Heart left ventricle (tissue), 16 donors: ENCODE measurements at regions not wholly inside any gene's neighbourhood (a gene's known extent, or its start where the extent isn't known, plus 50 kb on each side); places are given as distances from the start of the nearest gene placed in this dataset.
"Not testable (repeated sequence)": the region's sequence is repeated elsewhere in the genome, so short reads cannot be mapped to it uniquely, and the experiment has no call there.

Source experiments
- ATAC-seq, 4 donors: fragments of 200-7000 bp; cut with Tn5 transposase; one replicate each; pipeline ENCODE4 v1.9.1; 2020 to 2022; ENCODE audit warnings: moderate library complexity in 4 of 4, mild to moderate bottlenecking in 3 of 4, moderate number of reproducible peaks in 1 of 4
- DNase-seq, 5 donors: peaks; one replicate each; pipeline ENCODE4 v3.0.0-alpha.2; 2020
- H3K27ac ChIP-seq, 12 donors: fragments of 200-600 bp; sonication (generic) in 4 of 12; one replicate each; pipeline versions ENCODE4 v1.5.0 to v1.8.0; 2016 to 2022; ENCODE audit warnings: mild to moderate bottlenecking in 2 of 12
- H3K27me3 ChIP-seq, 9 donors: fragments of 200-600 bp; sonication (generic) in 2 of 9; one replicate each; pipeline versions ENCODE4 v1.5.1 to v1.8.0; 2016 to 2022; ENCODE audit warnings: mild to moderate bottlenecking in 3 of 9
- H3K36me3 ChIP-seq, 9 donors: fragments of 200-600 bp; sonication (generic) in 2 of 9; one replicate each; pipeline versions ENCODE4 v1.5.0 to v1.8.0; 2018 to 2022; ENCODE audit warnings: mild to moderate bottlenecking in 2 of 9
- H3K4me1 ChIP-seq, 12 donors: fragments of 200-600 bp; sonication (generic) in 4 of 12; one replicate each; pipeline versions ENCODE4 v1.5.0 to v1.8.0; 2016 to 2022; ENCODE audit warnings: mild to moderate bottlenecking in 3 of 12
- H3K4me3 ChIP-seq, 12 donors: fragments of 200-600 bp; sonication (generic) in 4 of 12; one replicate each; pipeline versions ENCODE4 v1.5.0 to v1.8.0; 2017 to 2022; ENCODE audit warnings: mild to moderate bottlenecking in 9 of 12, moderate library complexity in 4 of 12
- H3K9me3 ChIP-seq, 12 donors: fragments of 200-600 bp; sonication (generic) in 4 of 12; one replicate each; pipeline versions ENCODE4 v1.5.0 to v1.8.0; 2016 to 2022; ENCODE audit warnings: mild to moderate bottlenecking in 1 of 12
- CTCF ChIP-seq, 12 donors: fragments of 200-600 bp; sonication (generic) in 4 of 12; IDR thresholded peaks; one replicate each; pipeline versions ENCODE4 v1.5.0 to v1.8.0; 2018 to 2022; ENCODE audit warnings: antibody characterized with exemption in 12 of 12, mild to moderate bottlenecking in 5 of 12
- POLR2A ChIP-seq, 2 donors: fragments of 450-650 bp; IDR thresholded peaks; one replicate each; pipeline ENCODE4 v1.6.1; 2017; ENCODE audit warnings: antibody characterized with exemption in 2 of 2, mild to moderate bottlenecking in 2 of 2, moderate library complexity in 2 of 2
- WGBS, 4 donors: extraction: QIAGEN DNeasy Blood & Tissue Kit in 2 of 4; methylation state at CpG; one replicate each; pipeline versions ENCODE4 v1.1.5 to v1.1.7; 2013 to 2018; 5-methylcytosine and 5-hydroxymethylcytosine counted together
- intact Hi-C, 10 donors: fragments of 100-400 bp; cut with DNase I; formaldehyde crosslinking; loops; one replicate each; pipeline versions ENCODE4 v1.11.1 to v1.14.2; 2022
- donor health status: ischemic (EF 13 %, LVEDD 7.1; RV severe dilation, severe dysfunction).
- donor health status: healthy with polysubstance abuse.
- donor health status: DM: no; HTN: yes; CAD: no.
- donor health status: DM: no; HTN: no; CAD: no.
- donor health status: ischemic (EF 25% LVEDD 6.9; RV normal size, moderate dysfunction).
- donor health status: ischemic (EF 25% LVEDD 5.7; RV mildly dilated, moderate dysfunction).
- donor health status: healthy.
- donor health status: DM: yes; HTN: yes; CAD: no.
- donor health status: ischemic (EF 35%, LVEDD 5.7; RV mildly dilated, moderate dysfunction).
- donor health status: nonischemic (EF 11% LVEDD 7.7; RV severe dilation, severe dysfunction).
- donor health status: DM: yes; HTN: yes; CAD: no.
- donor health status: PGD.
- donor health status: ischemic (EF 29% LVEDD 5.4; RV normal size, mild dysfunction).
- donor health status: nonischemic (EF 23%, LVEDD 6.1; RV moderate dilation, normal function).

- no peak for TF ChIP-seq POLR2A (IDR thresholded peaks at IDR 0.05)
- no peak for TF ChIP-seq CTCF (IDR thresholded peaks at IDR 0.05)
- Histone ChIP-seq H3K4me1 (no peaks in the 10 kb centered on the region), H3K36me3 (no peaks in the 10 kb centered on the region), H3K27ac (no peak overlapping the region), H3K4me3 (no peak overlapping the region), H3K27me3 (no peaks in the 10 kb centered on the region), H3K9me3 (peaks cover 0 to 19% (median 8%) of the 10 kb centered on the region in 12 donors)
- ATAC-seq (no peak), DNase-seq (no peak)
- 89 to 94% (median 92%) methylated on average over 5 of the region's 5 CpGs for WGBS, 4 donors
- intact Hi-C loops: no loop called here
These were observed 1641.3 kb upstream of the LRRTM3 start for GRCh38 chr10:65284495-65285041.

GRCh38 chr10:65285726-65286125, 1640.1 kb upstream of the LRRTM3 start:
- H3K36me3 ChIP-seq, H3K4me3 ChIP-seq, H3K4me1 ChIP-seq, ATAC-seq, H3K27ac ChIP-seq, DNase-seq, H3K27me3 ChIP-seq, H3K9me3 ChIP-seq, intact Hi-C loops: not testable (repeated sequence)
- 85 to 94% (median 89%) methylated on average over 3 of the region's 3 CpGs for WGBS, 4 donors

- Histone ChIP-seq H3K4me1 (no peaks in the 10 kb centered on the region), H3K27ac (no peak overlapping the region), H3K36me3 (no peaks in the 10 kb centered on the region), H3K9me3 (no peaks in the 10 kb centered on the region), H3K27me3 (no peaks in the 10 kb centered on the region), H3K4me3 (no peak overlapping the region)
- 90 to 100% (median 95%) methylated on average over 1 of the region's 1 CpG for WGBS, 4 donors
- no peak for DNase-seq
- TF ChIP-seq CTCF (IDR thresholded peaks at IDR 0.05): no peak
- TF ChIP-seq POLR2A (IDR thresholded peaks at IDR 0.05): no peak
- ATAC-seq: no peak
- intact Hi-C loops: no loop called here
These were observed 1634.5 kb upstream of the LRRTM3 start for GRCh38 chr10:65291286-65291685.

GRCh38 chr10:65292551-65292950, 1633.3 kb upstream of the LRRTM3 start:
- H3K4me1 ChIP-seq: no peaks in the 10 kb centered on the region
- DNase-seq (no peak), ATAC-seq (no peak)
- H3K36me3 ChIP-seq: no peaks in the 10 kb centered on the region
- TF ChIP-seq POLR2A (IDR thresholded peaks at IDR 0.05) (no peak), CTCF (IDR thresholded peaks at IDR 0.05) (no peak)
- H3K27ac ChIP-seq: no peak overlapping the region
- intact Hi-C loops: no loop called here
- H3K9me3 ChIP-seq: no peaks in the 10 kb centered on the region
- WGBS, 4 donors: 94 to 97% (median 96%) methylated on average over 3 of the region's 3 CpGs
- H3K4me3 ChIP-seq: no peak overlapping the region
- no peaks in the 10 kb centered on the region for H3K27me3 ChIP-seq

- no peaks in the 10 kb centered on the region for H3K9me3 ChIP-seq
- no peak overlapping the region for H3K4me3 ChIP-seq
- no peak for DNase-seq
- H3K27me3 ChIP-seq: no peaks in the 10 kb centered on the region
- intact Hi-C loops: no loop called here
- H3K36me3 ChIP-seq: no peaks in the 10 kb centered on the region
- WGBS, 4 donors: 25 to 45% (median 37%) methylated on average over 1 of the region's 1 CpG
- no peaks in the 10 kb centered on the region for H3K4me1 ChIP-seq
- no peak for TF ChIP-seq POLR2A (IDR thresholded peaks at IDR 0.05)
- TF ChIP-seq CTCF (IDR thresholded peaks at IDR 0.05): no peak
- ATAC-seq: no peak
- H3K27ac ChIP-seq: no peak overlapping the region
These were observed 1631.5 kb upstream of the LRRTM3 start for GRCh38 chr10:65294329-65294728.
